ENCODE measurements at regions not wholly inside any gene's neighbourhood (a gene's known extent, or its start where the extent isn't known, plus 50 kb on each side); places are given as distances from the start of the nearest gene placed in this dataset.

DNA sequence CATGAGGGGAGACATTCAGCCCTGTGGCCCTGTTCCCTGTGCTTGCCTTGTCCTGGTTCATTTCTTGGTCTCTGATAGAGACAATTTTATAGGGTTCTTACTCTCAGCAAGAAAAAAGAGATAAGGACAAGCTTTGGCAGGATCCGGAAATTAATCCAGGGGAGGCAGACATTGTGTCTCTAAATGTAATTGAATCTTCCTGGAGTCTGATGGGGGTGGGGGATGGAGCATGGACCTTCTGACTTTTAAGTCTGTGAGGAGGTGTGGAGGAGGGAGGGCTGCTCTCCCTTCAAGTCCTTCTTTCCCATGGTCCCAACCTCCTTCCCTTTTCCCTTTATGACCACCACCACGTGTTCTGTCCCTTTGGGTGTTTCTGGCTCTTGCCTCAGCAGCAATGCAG, 512.7 kb downstream of the DHX35 start:
- no peaks in the 10 kb centered on the region for H3K27me3 ChIP-seq (ENCODE audit: low read length)
- H3K27ac ChIP-seq (ENCODE audit: low read length) = no peak overlapping the region
- no peaks in the 10 kb centered on the region for H3F3A ChIP-seq (ENCODE audit: low read length, unreplicated experiment)
- H3K9me3 ChIP-seq (ENCODE audit: low read length) = peaks cover 15% of the 10 kb centered on the region; the same call in 1 of the 2 replicates
- no peak overlapping the region for H3K9ac ChIP-seq (ENCODE audit: low read length)
- no peak overlapping the region for H3K4me3 ChIP-seq (ENCODE audit: low read length)
- H3K36me3 ChIP-seq (ENCODE audit: low read depth, low read length) = no peaks in the 10 kb centered on the region
- H2AFZ ChIP-seq (ENCODE audit: low read length) = no peak overlapping the region
- ATAC-seq = no peak
- H3K79me2 ChIP-seq (ENCODE audit: low read length) = no peaks in the 10 kb centered on the region
- H4K20me1 ChIP-seq (ENCODE audit: low read length) = no peaks in the 10 kb centered on the region
- H3K4me2 ChIP-seq (ENCODE audit: low read length) = no peak overlapping the region
- no peak for DNase-seq
- CTCF ChIA-PET = no interaction called here
- no peak for TF ChIP-seq EZH2phosphoT487 (IDR thresholded peaks at IDR 0.05; ENCODE audit: borderline replicate concordance, low read length)
- no peak for TF ChIP-seq EZH2 (IDR thresholded peaks at IDR 0.05; ENCODE audit: low read length, unreplicated experiment)
- TF ChIP-seq, protein P1, sequence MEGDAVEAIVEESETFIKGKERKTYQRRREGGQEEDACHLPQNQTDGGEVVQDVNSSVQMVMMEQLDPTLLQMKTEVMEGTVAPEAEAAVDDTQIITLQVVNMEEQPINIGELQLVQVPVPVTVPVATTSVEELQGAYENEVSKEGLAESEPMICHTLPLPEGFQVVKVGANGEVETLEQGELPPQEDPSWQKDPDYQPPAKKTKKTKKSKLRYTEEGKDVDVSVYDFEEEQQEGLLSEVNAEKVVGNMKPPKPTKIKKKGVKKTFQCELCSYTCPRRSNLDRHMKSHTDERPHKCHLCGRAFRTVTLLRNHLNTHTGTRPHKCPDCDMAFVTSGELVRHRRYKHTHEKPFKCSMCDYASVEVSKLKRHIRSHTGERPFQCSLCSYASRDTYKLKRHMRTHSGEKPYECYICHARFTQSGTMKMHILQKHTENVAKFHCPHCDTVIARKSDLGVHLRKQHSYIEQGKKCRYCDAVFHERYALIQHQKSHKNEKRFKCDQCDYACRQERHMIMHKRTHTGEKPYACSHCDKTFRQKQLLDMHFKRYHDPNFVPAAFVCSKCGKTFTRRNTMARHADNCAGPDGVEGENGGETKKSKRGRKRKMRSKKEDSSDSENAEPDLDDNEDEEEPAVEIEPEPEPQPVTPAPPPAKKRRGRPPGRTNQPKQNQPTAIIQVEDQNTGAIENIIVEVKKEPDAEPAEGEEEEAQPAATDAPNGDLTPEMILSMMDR (conservative IDR thresholded peaks at IDR 0.05; ENCODE audit: low read depth, low read length) = no peak
- H3K9me2 ChIP-seq (replicated peaks; ENCODE audit: low read length) = no peaks in the 10 kb centered on the region
- POLR2A ChIA-PET (ENCODE audit: unreplicated experiment) = no interaction called here
- intact Hi-C loops (cut with micrococcal nuclease) = no loop called here
- BruUV-seq (replicated peaks) = no TSS peak
- no peaks in the 10 kb centered on the region for H3K4me1 ChIP-seq (ENCODE audit: insufficient read depth, low read length)

DNA sequence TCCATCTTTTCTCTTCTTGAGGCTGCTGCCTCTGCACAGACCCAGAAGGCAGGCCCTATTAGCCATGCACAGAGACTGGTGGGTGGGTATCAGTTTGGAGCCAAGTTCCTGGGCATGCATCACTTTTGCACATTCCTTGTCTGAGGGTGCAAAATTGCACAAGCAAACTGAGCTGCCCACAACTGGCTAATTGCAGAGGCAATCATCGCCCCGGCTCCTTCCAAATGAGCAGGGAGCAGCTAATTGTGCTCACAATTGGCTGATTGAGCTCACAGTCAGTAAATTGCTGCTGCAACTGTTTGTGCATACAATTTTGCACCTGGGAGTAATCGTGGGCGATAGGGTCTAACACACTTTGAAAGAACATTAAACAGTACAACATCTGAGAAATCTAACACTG, 511.4 kb downstream of the DHX35 start:
- TF ChIP-seq EZH2phosphoT487 (IDR thresholded peaks at IDR 0.05; ENCODE audit: borderline replicate concordance, low read length) (no peak), EZH2 (IDR thresholded peaks at IDR 0.05; ENCODE audit: low read length, unreplicated experiment) (no peak)
- TF ChIP-seq, protein P1 (conservative IDR thresholded peaks at IDR 0.05; ENCODE audit: low read depth, low read length) = no peak
- ChIA-PET CTCF (no interaction called here), POLR2A (ENCODE audit: unreplicated experiment) (no interaction called here)
- Histone ChIP-seq H3F3A (ENCODE audit: low read length, unreplicated experiment) (no peaks in the 10 kb centered on the region), H3K27ac (ENCODE audit: low read length) (no peak overlapping the region), H3K9me2 (replicated peaks; ENCODE audit: low read length) (no peaks in the 10 kb centered on the region), H2AFZ (ENCODE audit: low read length) (no peak overlapping the region), H3K9ac (ENCODE audit: low read length) (no peak overlapping the region), H4K20me1 (ENCODE audit: low read length) (no peaks in the 10 kb centered on the region), H3K36me3 (ENCODE audit: low read depth, low read length) (no peaks in the 10 kb centered on the region), H3K4me2 (ENCODE audit: low read length) (no peak overlapping the region), H3K27me3 (ENCODE audit: low read length) (no peaks in the 10 kb centered on the region), H3K4me1 (ENCODE audit: insufficient read depth, low read length) (no peaks in the 10 kb centered on the region), H3K9me3 (ENCODE audit: low read length) (peaks cover 14% of the 10 kb centered on the region; the same call in 1 of the 2 replicates), H3K4me3 (ENCODE audit: low read length) (no peak overlapping the region), H3K79me2 (ENCODE audit: low read length) (no peaks in the 10 kb centered on the region)
- intact Hi-C loops (cut with micrococcal nuclease) = no loop called here
- no TSS peak for BruUV-seq (replicated peaks)
- ATAC-seq (no peak), DNase-seq (no peak)

DNA sequence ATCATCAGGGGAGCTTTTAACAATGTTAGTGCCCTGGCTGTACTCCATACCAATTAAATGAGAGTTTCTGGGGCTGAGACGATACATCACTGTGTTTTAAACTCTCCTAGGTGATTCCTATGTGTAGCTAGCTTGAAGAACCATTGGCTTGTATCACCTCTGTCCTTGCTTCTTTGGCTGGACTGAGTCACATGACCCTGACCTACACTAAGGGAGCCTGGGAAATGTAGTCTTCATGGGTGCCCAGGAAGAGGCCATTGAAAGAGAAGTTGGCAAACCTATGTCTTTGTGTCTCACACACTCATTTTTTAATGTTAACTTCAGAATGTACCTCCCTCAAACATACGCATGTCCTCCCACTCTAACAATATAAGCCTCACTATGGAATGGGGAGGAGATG, 506.6 kb downstream of the DHX35 start:
- H4K20me1 ChIP-seq (ENCODE audit: low read length) = no peaks in the 10 kb centered on the region
- POLR2A ChIA-PET (ENCODE audit: unreplicated experiment) = no interaction called here
- DNase-seq (no peak), ATAC-seq (no peak)
- H2AFZ ChIP-seq (ENCODE audit: low read length) = no peak overlapping the region
- no peak overlapping the region for H3K4me2 ChIP-seq (ENCODE audit: low read length)
- H3K9me3 ChIP-seq (ENCODE audit: low read length) = 0 out of 2 replicates have a peak, but pooled peaks cover 8% of the 10 kb centered on the region
- TF ChIP-seq, protein P1 (conservative IDR thresholded peaks at IDR 0.05; ENCODE audit: low read depth, low read length) = no peak
- TF ChIP-seq EZH2 (IDR thresholded peaks at IDR 0.05; ENCODE audit: low read length, unreplicated experiment) (no peak), EZH2phosphoT487 (IDR thresholded peaks at IDR 0.05; ENCODE audit: borderline replicate concordance, low read length) (no peak)
- H3K27me3 ChIP-seq (ENCODE audit: low read length) = no peaks in the 10 kb centered on the region
- no peaks in the 10 kb centered on the region for H3K79me2 ChIP-seq (ENCODE audit: low read length)
- no peak overlapping the region for H3K27ac ChIP-seq (ENCODE audit: low read length)
- H3F3A ChIP-seq (ENCODE audit: low read length, unreplicated experiment) = no peaks in the 10 kb centered on the region
- no peaks in the 10 kb centered on the region for H3K36me3 ChIP-seq (ENCODE audit: low read depth, low read length)
- no peaks in the 10 kb centered on the region for H3K9me2 ChIP-seq (replicated peaks; ENCODE audit: low read length)
- intact Hi-C loops (cut with micrococcal nuclease) = no loop called here
- no TSS peak for BruUV-seq (replicated peaks)
- CTCF ChIA-PET = no interaction called here
- H3K4me3 ChIP-seq (ENCODE audit: low read length) = no peak overlapping the region
- no peak overlapping the region for H3K9ac ChIP-seq (ENCODE audit: low read length)
- H3K4me1 ChIP-seq (ENCODE audit: insufficient read depth, low read length) = no peaks in the 10 kb centered on the region
